IMR-90 (cell line): ENCODE measurements at regions not wholly inside any gene's neighbourhood (a gene's known extent, or its start where the extent isn't known, plus 50 kb on each side); places are given as distances from the start of the nearest gene placed in this dataset.

Experiments
- ATAC-seq: fragments of 200-7000 bp; cut with Tn5 transposase; 2 replicates; pipeline ENCODE4 v1.9.1; 2020; ENCODE audit warnings: low read depth, mild to moderate bottlenecking, moderate library complexity
- BruUV-seq: library from RNA; stranded (reverse); fragments of 400-500 nt; replicated peaks from 2 replicates; lab custom pipeline; 2021; lab: Mats Ljungman, UMichigan
- CTCF ChIA-PET: fragments of 300-600 bp; formaldehyde crosslinking; extraction: SDS; loops from one replicate; lab custom pipeline; 2021; ENCODE audit warnings: antibody characterized with exemption; lab: Yijun Ruan, JAX
- POLR2A ChIA-PET: fragments of 300-600 bp; sonication (Branson Sonifier 250); formaldehyde crosslinking; loops from one replicate; lab custom pipeline; 2022; ENCODE audit warnings: antibody characterized with exemption; ENCODE audit not compliant: unreplicated experiment; lab: Charles Lee
- DNase-seq: peaks from one replicate; pipeline ENCODE4 v3.0.0; 2013
- H2AFZ ChIP-seq: replicated peaks from 2 replicates; pipeline ENCODE3; 2013; ENCODE audit warnings: low read length, mild to moderate bottlenecking; ENCODE audit not compliant: poor library complexity
- H2AK5ac ChIP-seq: 2 replicates; pipeline ENCODE4 v1.6.1; 2013; ENCODE audit warnings: low read depth, low read length, inconsistent platforms
- H2AK9ac ChIP-seq: replicated peaks from 2 replicates; pipeline ENCODE3; 2013; ENCODE audit warnings: mild to moderate bottlenecking, low read depth, low read length, moderate library complexity; ENCODE audit not compliant: poor library complexity
- H2BK120ac ChIP-seq: 2 replicates; pipeline ENCODE4 v1.6.1; 2013; ENCODE audit warnings: low read depth, low read length, inconsistent platforms
- H2BK15ac ChIP-seq: 3 replicates; pipeline ENCODE4 v1.6.1; 2013; ENCODE audit warnings: low read depth, low read length, inconsistent platforms
- H2BK20ac ChIP-seq: 2 replicates; pipeline ENCODE4 v1.6.1; 2013; ENCODE audit warnings: low read depth, mild to moderate bottlenecking, inconsistent platforms, low read length, moderate library complexity
- H2BK5ac ChIP-seq: 2 replicates; pipeline ENCODE4 v1.6.1; 2013; ENCODE audit warnings: mild to moderate bottlenecking, low read depth, low read length, inconsistent platforms; ENCODE audit not compliant: poor library complexity, severe bottlenecking
- H3K14ac ChIP-seq: replicated peaks from 2 replicates; pipeline ENCODE4 v1.6.1; 2013; ENCODE audit warnings: low read depth, low read length, inconsistent platforms
- H3K18ac ChIP-seq: 2 replicates; pipeline ENCODE4 v1.6.1; 2013; ENCODE audit warnings: low read depth, low read length, control low read depth
- H3K23ac ChIP-seq: 2 replicates; pipeline ENCODE4 v1.6.1; 2013; ENCODE audit warnings: low read depth, low read length, inconsistent platforms
- H3K27ac ChIP-seq: 2 replicates; pipeline ENCODE4 v1.5.1; 2013; ENCODE audit warnings: mild to moderate bottlenecking, control low read depth, low read length; ENCODE audit not compliant: insufficient read depth
- H3K27me3 ChIP-seq: 2 replicates; pipeline ENCODE4 v1.6.1; 2013; ENCODE audit warnings: low read length; ENCODE audit not compliant: control insufficient read depth, insufficient read depth
- H3K36me3 ChIP-seq: 2 replicates; pipeline ENCODE4 v1.6.1; 2013; ENCODE audit warnings: low read length, mixed read lengths; ENCODE audit not compliant: control insufficient read depth, insufficient read depth
- H3K4ac ChIP-seq: 2 replicates; pipeline ENCODE4 v1.6.1; 2013; ENCODE audit warnings: low read depth, low read length, inconsistent platforms
- H3K4me1 ChIP-seq: 2 replicates; pipeline ENCODE4 v1.6.1; 2013; ENCODE audit warnings: low read length, mixed read lengths; ENCODE audit not compliant: control insufficient read depth, insufficient read depth
- H3K4me2 ChIP-seq: 2 replicates; pipeline ENCODE4 v1.6.1; 2013; ENCODE audit warnings: low read depth, mild to moderate bottlenecking, control low read depth, low read length, moderate library complexity
- H3K4me3 ChIP-seq: 2 replicates; pipeline ENCODE4 v1.5.1; 2013; ENCODE audit warnings: low read depth, mild to moderate bottlenecking, control low read depth, low read length, moderate library complexity; ENCODE audit not compliant: insufficient read depth
- H3K56ac ChIP-seq: 2 replicates; pipeline ENCODE4 v1.6.1; 2013; ENCODE audit warnings: low read length, inconsistent platforms; ENCODE audit not compliant: insufficient read depth; ENCODE audit errors: extremely low read depth
- H3K79me1 ChIP-seq, 2 experiments: 2 replicates each; pipeline ENCODE4 v1.6.1; 2013; ENCODE audit warnings: low read length in 2 of 2, inconsistent platforms in 1 of 2, low read depth in 1 of 2
- H3K9ac ChIP-seq: 2 replicates; pipeline ENCODE4 v1.6.1; 2013; ENCODE audit warnings: low read depth, low read length, control low read depth
- H3K9me1 ChIP-seq: 2 replicates; pipeline ENCODE4 v1.6.1; 2013; ENCODE audit warnings: low read length, inconsistent platforms; ENCODE audit not compliant: insufficient read depth
- H3K9me3 ChIP-seq: 2 replicates; pipeline ENCODE4 v1.6.1; 2013; ENCODE audit warnings: low read length; ENCODE audit not compliant: control insufficient read depth, insufficient read depth
- H4K20me1 ChIP-seq: 2 replicates; pipeline ENCODE4 v1.6.1; 2013; ENCODE audit warnings: low read length, inconsistent platforms; ENCODE audit not compliant: insufficient read depth
- H4K5ac ChIP-seq: 2 replicates; pipeline ENCODE4 v1.6.1; 2013; ENCODE audit warnings: mild to moderate bottlenecking, low read depth, low read length, control low read depth
- H4K8ac ChIP-seq, 2 experiments: 2 replicates each; pipeline ENCODE4 v1.6.1; 2013; ENCODE audit warnings: low read depth in 2 of 2, low read length in 2 of 2, control low read depth in 1 of 2, inconsistent platforms in 1 of 2
- H4K91ac ChIP-seq: 2 replicates; pipeline ENCODE4 v1.6.1; 2013; ENCODE audit warnings: low read depth, low read length, inconsistent platforms; ENCODE audit not compliant: insufficient read depth
- BHLHE40 ChIP-seq: fragments of 150-350 bp; IDR thresholded peaks from 2 replicates; pipeline ENCODE4 v1.6.1; 2016; ENCODE audit warnings: mild to moderate bottlenecking, low read depth, low read length
- CEBPB ChIP-seq: IDR thresholded peaks from 2 replicates; pipeline ENCODE4 v1.6.1; 2012; ENCODE audit warnings: low read depth, low read length, improper control_type of control experiment
- FOS ChIP-seq: fragments of 150-350 bp; IDR thresholded peaks from 2 replicates; pipeline ENCODE4 v1.6.1; 2016; ENCODE audit warnings: low read depth, low read length
- MAFK ChIP-seq: IDR thresholded peaks from 2 replicates; pipeline ENCODE4 v1.6.1; 2012; ENCODE audit warnings: low read depth, low read length, improper control_type of control experiment
- MXI1 ChIP-seq: IDR thresholded peaks from 2 replicates; pipeline ENCODE4 v1.6.1; 2012; ENCODE audit warnings: low read depth, mild to moderate bottlenecking, low read length, moderate library complexity, borderline replicate concordance
- NFE2L2 ChIP-seq: fragments of 150-350 bp; IDR thresholded peaks from 2 replicates; pipeline ENCODE4 v1.6.1; 2016; ENCODE audit warnings: low read depth, mild to moderate bottlenecking, low read length
- POLR2A ChIP-seq: IDR thresholded peaks from 2 replicates; pipeline ENCODE4 v1.6.1; 2012; ENCODE audit warnings: mild to moderate bottlenecking, low read depth, low read length
- RCOR1 ChIP-seq: IDR thresholded peaks from 2 replicates; pipeline ENCODE4 v1.6.1; 2012; ENCODE audit warnings: mild to moderate bottlenecking, low read length, improper control_type of control experiment; ENCODE audit not compliant: insufficient replicate concordance
- RFX5 ChIP-seq: IDR thresholded peaks from 2 replicates; pipeline ENCODE4 v1.8.0; 2012; ENCODE audit warnings: low read depth, mild to moderate bottlenecking, low read length, moderate library complexity
- SMC3 ChIP-seq: fragments of 150-350 bp; IDR thresholded peaks from 2 replicates; pipeline ENCODE4 v1.6.1; 2016; ENCODE audit warnings: low read depth, mild to moderate bottlenecking, antibody characterized with exemption, low read length, moderate library complexity
- dilution Hi-C: fragments of 300-500 bp; cut with HindIII; formaldehyde crosslinking; loops from one replicate; pipeline ENCODE4 v1.14.3; 2018; ENCODE audit warnings: low sequenced_read_pairs; ENCODE audit not compliant: unreplicated experiment
- in situ Hi-C: fragments of 300-500 bp; cut with MboI; formaldehyde crosslinking; loops from 3 replicates; pipeline ENCODE4 v1.14.3; 2019; ENCODE audit warnings: low sequenced_read_pairs, inconsistent platforms, mixed read lengths
- intact Hi-C: fragments of 100-400 bp; cut with micrococcal nuclease; formaldehyde crosslinking; loops from 2 replicates; pipeline ENCODE4 v1.10.0; 2022
- TF ChIP-seq, protein P1 (sequence below): fragments of 150-350 bp; IDR thresholded peaks from 2 replicates; pipeline ENCODE4 v1.6.1; 2016; ENCODE audit warnings: low read depth, mild to moderate bottlenecking, low read length, moderate library complexity, borderline replicate concordance

DNA sequence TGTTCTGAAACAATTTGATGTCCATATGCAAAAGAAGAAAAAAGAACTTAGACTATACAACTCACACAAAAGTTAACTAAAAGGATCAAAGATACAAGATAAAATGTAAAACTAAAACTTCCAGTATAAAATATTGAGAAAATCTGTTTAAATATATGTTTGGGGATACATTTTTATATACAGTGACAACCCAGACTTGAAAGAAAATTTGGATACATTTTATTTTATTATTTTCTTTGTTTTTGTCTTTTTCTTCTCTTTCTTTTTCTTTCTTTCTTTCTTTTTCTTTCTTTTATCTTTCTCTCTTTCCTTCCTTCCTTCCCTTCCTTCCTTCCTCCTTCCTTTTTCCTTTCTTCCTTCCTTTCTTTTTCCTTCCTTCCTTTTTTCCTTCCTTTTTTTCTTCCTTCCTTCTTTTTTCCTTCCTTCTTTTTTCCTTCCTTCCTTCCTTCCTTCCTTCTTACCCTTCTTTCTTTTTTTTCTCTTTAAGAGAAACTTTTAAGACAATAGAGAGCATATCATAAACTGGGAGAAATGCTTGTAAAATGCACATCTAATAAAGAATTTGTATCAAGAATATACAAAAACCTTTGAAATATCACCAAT is 954.5 kb upstream of the LRFN5 start:
- H4K5ac ChIP-seq: no peak overlapping the region
- no peak overlapping the region for H2BK120ac ChIP-seq
- no peak overlapping the region for H3K27ac ChIP-seq
- BruUV-seq: no TSS peak
- in situ Hi-C loops (no loop called here), dilution Hi-C loops (no loop called here), intact Hi-C loops (no loop called here)
- ChIA-PET POLR2A (no interaction called here), CTCF (no interaction called here)
- H3K9ac ChIP-seq: no peak overlapping the region
- H3K14ac ChIP-seq: no peak overlapping the region
- DNase-seq: no peak
- no peaks in the 10 kb centered on the region for H3K9me3 ChIP-seq
- H2BK5ac ChIP-seq: no peak overlapping the region
- no peak overlapping the region for H2AK5ac ChIP-seq
- no peak for TF ChIP-seq POLR2A
- TF ChIP-seq RFX5: no peak
- no peak for TF ChIP-seq NFE2L2
- no peak for TF ChIP-seq SMC3
- TF ChIP-seq FOS: no peak
- TF ChIP-seq, protein P1, sequence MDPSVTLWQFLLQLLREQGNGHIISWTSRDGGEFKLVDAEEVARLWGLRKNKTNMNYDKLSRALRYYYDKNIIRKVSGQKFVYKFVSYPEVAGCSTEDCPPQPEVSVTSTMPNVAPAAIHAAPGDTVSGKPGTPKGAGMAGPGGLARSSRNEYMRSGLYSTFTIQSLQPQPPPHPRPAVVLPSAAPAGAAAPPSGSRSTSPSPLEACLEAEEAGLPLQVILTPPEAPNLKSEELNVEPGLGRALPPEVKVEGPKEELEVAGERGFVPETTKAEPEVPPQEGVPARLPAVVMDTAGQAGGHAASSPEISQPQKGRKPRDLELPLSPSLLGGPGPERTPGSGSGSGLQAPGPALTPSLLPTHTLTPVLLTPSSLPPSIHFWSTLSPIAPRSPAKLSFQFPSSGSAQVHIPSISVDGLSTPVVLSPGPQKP: no peak
- no peak for TF ChIP-seq CEBPB
- TF ChIP-seq MAFK: no peak
- TF ChIP-seq MXI1: no peak
- TF ChIP-seq BHLHE40: no peak
- no peak for TF ChIP-seq RCOR1
- no peak overlapping the region for H3K4me3 ChIP-seq
- H3K9me1 ChIP-seq: no peaks in the 10 kb centered on the region
- H2BK15ac ChIP-seq: no peak overlapping the region
- H3K27me3 ChIP-seq: no peaks in the 10 kb centered on the region
- no peak overlapping the region for H3K56ac ChIP-seq
- no peak overlapping the region for H4K8ac ChIP-seq
- H3K18ac ChIP-seq: no peak overlapping the region
- H3K4me2 ChIP-seq: no peak overlapping the region
- no peak overlapping the region for H3K23ac ChIP-seq
- ATAC-seq: no peak
- H3K4me1 ChIP-seq: no peaks in the 10 kb centered on the region
- no peaks in the 10 kb centered on the region for H4K20me1 ChIP-seq
- H4K91ac ChIP-seq: no peak overlapping the region
- no peaks in the 10 kb centered on the region for H3K79me1 ChIP-seq
- no peak overlapping the region for H2AFZ ChIP-seq
- H2AK9ac ChIP-seq: no peak overlapping the region
- no peak overlapping the region for H2BK20ac ChIP-seq
- H3K36me3 ChIP-seq: no peaks in the 10 kb centered on the region
- no peak overlapping the region for H3K4ac ChIP-seq
